ENCODE measurements at regions not wholly inside any gene's neighbourhood (a gene's known extent, or its start where the extent isn't known, plus 50 kb on each side); places are given as distances from the start of the nearest gene placed in this dataset.

DNA sequence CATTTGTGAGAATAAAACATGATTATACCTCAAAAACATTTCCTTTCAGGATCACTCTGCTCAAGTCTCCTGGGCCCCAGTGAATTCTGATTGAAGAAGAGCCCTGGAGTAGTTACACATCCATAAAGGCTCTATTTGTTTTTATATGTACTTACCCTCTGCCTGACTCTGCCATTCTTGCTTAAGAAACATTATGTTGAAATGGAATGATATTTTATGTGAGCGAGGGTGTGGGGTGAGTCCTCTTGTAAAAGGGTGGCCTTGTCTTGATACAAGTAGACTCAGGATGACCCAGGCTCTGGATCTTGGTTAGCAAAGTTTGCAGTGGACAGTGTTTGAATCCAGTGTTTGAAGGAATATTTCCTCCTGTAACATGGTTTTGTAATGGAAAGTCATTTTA is 215.4 kb upstream of the PREP start:
- Mint-ChIP-seq H3K4me3 (ENCODE audit: unreplicated experiment) (no peak overlapping the region), H3K36me3 (ENCODE audit: low read depth, unreplicated experiment) (no peaks in the 10 kb centered on the region), H3K4me1 (ENCODE audit: unreplicated experiment) (peaks cover 4% of the 10 kb centered on the region), H3K27ac (ENCODE audit: unreplicated experiment) (no peak overlapping the region), H3K9me3 (ENCODE audit: unreplicated experiment) (no peaks in the 10 kb centered on the region), H3K27me3 (ENCODE audit: unreplicated experiment) (no peaks in the 10 kb centered on the region)
- no peak for DNase-seq (ENCODE audit: low spot score)
- TF ChIP-seq CTCF (IDR thresholded peaks at IDR 0.05; ENCODE audit: unreplicated experiment): no peak

DNA sequence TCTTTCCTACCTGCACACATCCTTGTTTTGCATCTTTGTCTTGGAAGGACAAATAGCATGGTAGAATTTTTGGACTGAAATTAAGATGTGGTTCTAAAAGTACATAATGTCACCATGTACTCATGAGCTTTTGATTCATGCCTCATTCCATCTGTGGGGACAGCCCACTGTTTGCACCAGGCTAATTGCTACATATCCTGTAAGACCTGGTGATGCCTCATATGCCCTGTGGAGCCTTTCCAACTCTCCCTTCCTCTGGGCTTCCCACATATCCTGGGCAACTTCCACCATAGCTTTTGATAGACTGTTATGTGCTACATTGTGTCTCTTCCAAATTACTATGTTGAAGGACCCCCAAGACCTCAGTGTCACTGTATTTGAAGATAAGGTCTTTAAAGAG is 213.6 kb upstream of the PREP start:
- Mint-ChIP-seq H3K4me1 (ENCODE audit: unreplicated experiment) (no peaks in the 10 kb centered on the region), H3K4me3 (ENCODE audit: unreplicated experiment) (no peak overlapping the region), H3K27ac (ENCODE audit: unreplicated experiment) (no peak overlapping the region), H3K36me3 (ENCODE audit: low read depth, unreplicated experiment) (no peaks in the 10 kb centered on the region), H3K27me3 (ENCODE audit: unreplicated experiment) (no peaks in the 10 kb centered on the region), H3K9me3 (ENCODE audit: unreplicated experiment) (no peaks in the 10 kb centered on the region)
- TF ChIP-seq CTCF (IDR thresholded peaks at IDR 0.05; ENCODE audit: unreplicated experiment): no peak
- no peak for DNase-seq (ENCODE audit: low spot score)

- Mint-ChIP-seq H3K4me1 (ENCODE audit: unreplicated experiment) (no peaks in the 10 kb centered on the region), H3K27me3 (ENCODE audit: unreplicated experiment) (no peaks in the 10 kb centered on the region), H3K4me3 (ENCODE audit: unreplicated experiment) (no peak overlapping the region), H3K9me3 (ENCODE audit: unreplicated experiment) (no peaks in the 10 kb centered on the region), H3K27ac (ENCODE audit: unreplicated experiment) (no peak overlapping the region), H3K36me3 (ENCODE audit: low read depth, unreplicated experiment) (no peaks in the 10 kb centered on the region)
- TF ChIP-seq CTCF (IDR thresholded peaks at IDR 0.05; ENCODE audit: unreplicated experiment): no peak
- no peak for DNase-seq (ENCODE audit: low spot score)
Observed at GRCh38 chr6:105611606-105612005, 208.7 kb upstream of the PREP start.

DNA sequence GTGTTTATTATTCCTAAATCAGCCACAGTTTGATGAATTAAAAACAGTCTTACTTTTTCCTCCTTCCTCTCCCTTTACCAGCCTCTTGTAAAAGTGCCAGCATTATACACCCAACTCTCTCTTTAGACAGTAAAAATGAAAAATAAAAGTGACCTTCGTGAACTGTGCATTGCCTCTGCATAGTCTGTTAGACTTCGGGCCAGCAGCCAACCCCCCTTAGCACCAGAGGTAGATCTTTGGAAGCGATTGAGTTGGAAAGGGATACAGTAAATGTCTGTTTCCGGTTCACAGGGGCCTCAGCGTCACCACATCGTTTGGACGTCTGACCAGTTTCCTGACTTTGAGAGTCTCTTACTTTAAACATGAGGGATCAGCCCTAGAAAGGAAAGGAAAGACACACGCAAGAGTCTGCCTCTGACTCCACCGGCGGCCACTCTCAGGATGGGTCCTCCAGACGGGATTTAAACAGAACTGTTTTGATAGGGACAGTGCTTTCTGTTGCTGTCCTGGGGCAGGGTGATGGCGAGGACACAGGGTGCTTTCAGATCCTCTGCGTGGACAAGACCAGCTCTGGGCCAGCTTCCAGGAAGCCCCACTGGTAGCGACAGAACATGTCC is 206.6 kb upstream of the PREP start:
- H3K36me3 Mint-ChIP-seq (ENCODE audit: low read depth, unreplicated experiment): no peaks in the 10 kb centered on the region
- no peak overlapping the region for H3K4me3 Mint-ChIP-seq (ENCODE audit: unreplicated experiment)
- H3K9me3 Mint-ChIP-seq (ENCODE audit: unreplicated experiment): no peaks in the 10 kb centered on the region
- no peaks in the 10 kb centered on the region for H3K4me1 Mint-ChIP-seq (ENCODE audit: unreplicated experiment)
- H3K27me3 Mint-ChIP-seq (ENCODE audit: unreplicated experiment): no peaks in the 10 kb centered on the region
- TF ChIP-seq CTCF (IDR thresholded peaks at IDR 0.05; ENCODE audit: unreplicated experiment): no peak
- no peak for DNase-seq (ENCODE audit: low spot score)
- H3K27ac Mint-ChIP-seq (ENCODE audit: unreplicated experiment): no peak overlapping the region

DNA sequence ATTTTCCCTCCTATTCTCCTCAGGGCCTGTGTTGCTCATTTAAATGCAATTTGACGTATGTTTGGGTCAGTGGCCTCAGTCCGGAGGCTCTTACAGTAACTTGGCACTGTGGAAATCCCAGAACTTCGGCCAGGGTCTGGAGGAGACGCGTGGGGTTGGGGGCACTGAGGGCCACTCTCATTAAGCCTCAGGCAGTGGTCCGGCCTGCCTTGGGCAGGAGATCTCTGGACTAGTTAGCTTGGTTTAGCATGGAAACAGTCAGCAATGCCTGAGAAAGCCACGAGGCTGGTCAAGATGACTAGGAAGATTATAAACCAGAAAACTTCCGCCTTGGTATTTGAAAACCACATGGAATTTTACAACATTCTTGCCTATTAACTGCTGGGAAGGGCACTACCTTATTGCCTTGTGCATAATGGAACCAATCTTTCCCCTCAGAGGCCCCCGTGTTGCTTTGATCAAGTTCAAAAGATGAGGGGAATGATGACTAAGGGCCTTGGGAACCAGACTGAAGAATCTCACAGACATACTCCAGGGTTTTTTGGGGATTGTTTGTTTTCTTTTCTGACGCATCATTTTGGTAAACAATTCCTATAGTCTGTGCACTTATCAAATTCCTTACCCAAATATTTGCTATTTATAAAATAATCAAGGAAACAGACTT is 206.0 kb upstream of the PREP start:
- H3K27ac Mint-ChIP-seq (ENCODE audit: unreplicated experiment): no peak overlapping the region
- no peak for TF ChIP-seq CTCF (IDR thresholded peaks at IDR 0.05; ENCODE audit: unreplicated experiment)
- no peaks in the 10 kb centered on the region for H3K9me3 Mint-ChIP-seq (ENCODE audit: unreplicated experiment)
- H3K4me3 Mint-ChIP-seq (ENCODE audit: unreplicated experiment): no peak overlapping the region
- H3K4me1 Mint-ChIP-seq (ENCODE audit: unreplicated experiment): no peaks in the 10 kb centered on the region
- no peak for DNase-seq (ENCODE audit: low spot score)
- no peaks in the 10 kb centered on the region for H3K27me3 Mint-ChIP-seq (ENCODE audit: unreplicated experiment)
- H3K36me3 Mint-ChIP-seq (ENCODE audit: low read depth, unreplicated experiment): no peaks in the 10 kb centered on the region
